GM18909 (cell line): ENCODE measurements at regions not wholly inside any gene's neighbourhood (a gene's known extent, or its start where the extent isn't known, plus 50 kb on each side); places are given as distances from the start of the nearest gene placed in this dataset.

Source experiments
- ATAC-seq: cut with Tn5 transposase; IDR thresholded peaks from one replicate; pipeline ENCODE4 v1.9.1; 2021; ENCODE audit warnings: mild to moderate bottlenecking; ENCODE audit not compliant: unreplicated experiment, poor library complexity

- no peak for ATAC-seq
Measured at GRCh38 chr7:155173905-155174304, 103.8 kb downstream of the HTR5A start.

- ATAC-seq: no peak
Measured at GRCh38 chr7:155178096-155178495, 108.0 kb downstream of the HTR5A start.

- no peak for ATAC-seq
Measured at GRCh38 chr7:155181768-155182167, 111.6 kb downstream of the HTR5A start.

GRCh38 chr7:155182406-155182970, 112.4 kb downstream of the HTR5A start:
- no peak for ATAC-seq

DNA sequence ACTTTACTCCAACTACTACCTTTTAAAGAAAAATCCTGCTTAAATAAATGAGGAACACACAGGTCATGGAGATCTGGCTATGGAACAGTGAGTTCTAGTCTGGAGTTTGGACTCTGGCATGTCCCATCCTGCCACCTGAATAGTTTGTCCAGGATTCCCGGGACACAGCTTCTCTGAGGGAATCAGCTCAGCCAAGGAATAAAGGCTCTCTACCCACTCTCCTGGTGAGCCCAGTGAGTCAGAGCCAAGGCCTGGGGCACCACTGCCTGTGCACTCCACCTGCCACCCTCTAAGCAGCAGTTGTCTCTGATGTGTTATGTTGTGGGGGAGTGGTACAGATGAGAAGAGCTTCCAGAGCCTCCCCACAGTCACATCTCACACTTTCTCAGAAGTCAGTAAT, 113.5 kb downstream of the HTR5A start:
- no peak for ATAC-seq

GRCh38 chr7:155184923-155185322, 112.8 kb upstream of the INSIG1 start:
- no peak for ATAC-seq

- no peak for ATAC-seq
Measured at GRCh38 chr7:155187061-155187785, 110.5 kb upstream of the INSIG1 start.

- ATAC-seq: peak; percentile 38
Measured at GRCh38 chr7:155188357-155188756, 109.3 kb upstream of the INSIG1 start.

GRCh38 chr7:155188821-155189581, 108.7 kb upstream of the INSIG1 start:
- no peak for ATAC-seq

DNA sequence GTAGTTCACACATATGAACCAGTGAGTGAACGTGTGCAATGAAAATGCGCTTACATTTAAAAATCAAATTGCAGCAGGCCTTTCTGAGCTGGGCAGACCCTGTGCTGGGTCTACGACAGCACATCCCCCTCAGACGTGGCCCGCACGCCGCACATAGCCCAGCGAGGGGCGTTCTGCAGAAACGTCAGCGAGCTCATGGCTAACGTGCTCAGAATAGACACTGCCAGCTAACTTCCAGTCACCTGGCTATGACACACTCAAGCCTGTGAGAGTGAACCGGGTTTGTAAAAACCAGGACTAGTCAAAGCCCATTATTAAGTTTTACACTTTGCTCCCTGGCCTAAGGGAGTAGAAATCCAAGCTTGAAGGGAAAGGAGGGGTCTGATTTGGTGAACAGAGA, 108.1 kb upstream of the INSIG1 start:
- no peak for ATAC-seq

GRCh38 chr7:155190688-155191087, 107.0 kb upstream of the INSIG1 start:
- peak; percentile 59 for ATAC-seq

GRCh38 chr7:155191137-155191536, 106.5 kb upstream of the INSIG1 start:
- ATAC-seq: no peak

DNA sequence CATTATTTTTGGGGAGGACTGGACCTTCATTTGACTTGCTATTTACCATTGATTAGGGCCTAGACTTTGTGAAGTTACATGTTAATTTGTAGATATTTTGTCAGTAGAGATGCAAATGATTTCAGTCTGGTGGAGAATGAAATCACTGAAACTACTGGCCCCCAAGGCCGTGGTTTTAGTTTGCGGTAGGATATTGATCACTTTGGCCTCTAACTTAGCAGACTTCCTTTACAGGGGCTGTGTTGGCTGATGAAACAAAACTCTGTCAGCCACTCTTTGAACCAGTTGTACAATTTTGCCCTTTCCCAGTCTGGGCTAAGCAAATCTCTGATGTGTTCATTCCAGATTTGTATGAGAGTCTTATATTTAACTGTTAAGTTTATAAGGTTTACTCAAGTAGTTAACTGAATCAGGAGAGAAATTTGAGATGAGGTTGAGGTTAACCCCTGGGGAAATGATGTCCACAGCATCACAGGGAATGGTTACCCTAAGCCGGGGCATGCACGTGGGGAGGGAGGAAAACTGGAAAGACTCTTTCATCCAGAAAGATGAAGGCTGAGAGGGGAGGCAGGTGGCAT, 105.7 kb upstream of the INSIG1 start:
- ATAC-seq: peak; percentile 71

DNA sequence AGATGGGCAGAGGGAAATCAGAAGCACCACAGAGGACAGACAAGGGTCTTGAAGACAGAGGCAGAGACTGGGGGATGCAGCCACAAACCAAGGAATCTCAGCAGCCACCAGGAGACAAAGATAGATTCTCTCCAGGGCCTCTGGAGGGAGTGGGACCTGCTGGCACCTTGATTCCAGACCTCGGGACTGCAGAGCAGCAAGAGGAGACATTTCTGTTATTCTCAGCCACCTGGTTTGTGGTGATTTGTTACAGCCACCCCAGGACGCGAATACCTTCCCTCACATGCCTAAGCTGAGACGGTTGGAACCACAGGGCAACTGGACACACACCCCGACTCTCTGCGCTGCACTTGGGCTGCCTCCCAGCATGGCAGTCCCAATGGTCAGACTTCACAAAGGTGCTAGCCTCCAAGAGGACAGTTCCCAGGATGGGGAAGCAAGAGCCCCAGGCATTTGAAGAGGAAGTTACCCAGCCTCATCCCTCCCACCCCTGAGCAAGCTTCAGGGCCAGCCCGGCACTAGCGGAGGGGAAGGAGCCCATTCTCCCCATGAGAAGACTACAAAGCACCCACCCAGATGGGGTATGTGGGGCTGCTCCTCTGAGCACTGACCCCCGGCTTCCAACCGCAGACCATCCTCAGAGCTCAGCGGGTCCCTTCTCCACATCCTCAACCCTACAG, 104.6 kb upstream of the INSIG1 start:
- no peak for ATAC-seq

DNA sequence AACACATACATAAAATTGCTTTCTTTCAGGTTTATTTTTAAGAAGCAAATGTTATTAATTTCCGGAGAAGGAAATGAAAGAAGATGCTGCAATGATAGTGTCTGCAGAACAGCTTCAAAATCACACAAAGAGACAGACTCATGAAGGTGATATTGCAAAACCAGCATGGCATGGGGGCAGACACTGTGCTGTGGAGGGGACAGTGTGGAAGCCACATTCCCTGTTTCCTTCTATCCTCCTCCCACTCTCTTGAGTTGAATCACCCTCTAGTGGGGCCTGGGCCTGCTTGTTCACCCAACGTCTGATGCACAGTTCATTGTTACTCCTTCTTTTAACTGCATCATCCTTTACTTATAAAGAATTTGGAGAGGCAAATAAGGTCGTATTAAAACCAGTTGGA, 104.0 kb upstream of the INSIG1 start:
- no peak for ATAC-seq

DNA sequence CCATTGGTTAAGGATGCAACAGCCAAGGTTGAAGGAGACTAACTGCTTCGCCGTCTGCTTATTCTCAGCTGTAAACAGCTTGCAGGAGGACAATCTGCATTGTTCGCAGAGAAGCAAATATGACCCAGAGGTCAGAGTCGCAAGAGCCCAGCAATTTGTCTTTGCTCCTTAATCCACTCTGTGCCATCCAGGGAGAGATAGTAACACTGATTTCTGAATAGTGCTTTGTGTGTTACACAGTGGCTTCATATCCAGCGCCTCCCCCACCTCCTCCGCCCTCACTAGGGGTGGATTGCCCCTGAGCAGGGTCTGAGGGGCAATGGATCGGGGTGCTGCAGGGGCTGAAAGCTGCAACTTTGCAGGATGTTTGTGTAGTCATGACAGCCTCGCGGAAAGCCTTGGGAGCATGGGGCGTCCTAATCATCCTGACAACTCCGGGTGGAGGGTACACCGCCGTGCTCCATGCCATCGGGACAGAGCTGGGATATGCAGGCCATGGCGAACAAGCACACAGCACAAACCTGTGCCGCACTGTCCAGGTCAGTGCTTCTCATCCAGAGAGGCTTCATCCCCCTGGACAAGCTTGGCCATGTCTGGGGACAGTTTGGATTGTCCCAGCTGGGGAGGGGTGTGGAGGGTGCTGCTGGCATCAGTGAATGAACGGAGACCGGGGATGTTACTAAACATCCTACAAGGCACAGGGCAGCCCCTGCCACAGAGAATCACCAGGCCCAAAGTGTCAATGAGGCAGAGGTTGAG, 103.1 kb upstream of the INSIG1 start:
- ATAC-seq: no peak

- ATAC-seq: no peak
Measured at GRCh38 chr7:155195939-155196523, 101.6 kb upstream of the INSIG1 start.

- ATAC-seq: no peak
Measured at GRCh38 chr7:155198196-155198892, 99.3 kb upstream of the INSIG1 start.
